ENCODE measurements at regions not wholly inside any gene's neighbourhood (a gene's known extent, or its start where the extent isn't known, plus 50 kb on each side); places are given as distances from the start of the nearest gene placed in this dataset.
"Not testable (repeated sequence)": the region's sequence is repeated elsewhere in the genome, so short reads cannot be mapped to it uniquely, and the experiment has no call there.

- DNase-seq (ENCODE audit: low read depth, low spot score), result no peak
These were observed 952.7 kb downstream of the TDRD15 start for GRCh38 chr2:22076454-22076853.

- no peak for DNase-seq (ENCODE audit: low read depth, low spot score)
These were observed 954.9 kb downstream of the TDRD15 start for GRCh38 chr2:22078701-22079100.

GRCh38 chr2:22079583-22079982 is 955.8 kb downstream of the TDRD15 start:
- no peak for DNase-seq (ENCODE audit: low read depth, low spot score)

- DNase-seq (ENCODE audit: low read depth, low spot score), result no peak
These were observed 963.0 kb downstream of the TDRD15 start for GRCh38 chr2:22086726-22087125.

- not testable (repeated sequence) for DNase-seq (ENCODE audit: low read depth, low spot score)
These were observed 979.8 kb downstream of the TDRD15 start for GRCh38 chr2:22103617-22104016.

GRCh38 chr2:22110244-22110651 is 986.5 kb downstream of the TDRD15 start:
- no peak for DNase-seq (ENCODE audit: low read depth, low spot score)

GRCh38 chr2:22124003-22124402 is 1000.2 kb downstream of the TDRD15 start:
- DNase-seq (ENCODE audit: low read depth, low spot score), result no peak

GRCh38 chr2:22126106-22126505 is 1002.3 kb downstream of the TDRD15 start:
- no peak for DNase-seq (ENCODE audit: low read depth, low spot score)

GRCh38 chr2:22126978-22127377 is 1003.2 kb downstream of the TDRD15 start:
- no peak for DNase-seq (ENCODE audit: low read depth, low spot score)

GRCh38 chr2:22134421-22134820 is 1010.7 kb downstream of the TDRD15 start:
- DNase-seq (ENCODE audit: low read depth, low spot score), result no peak

- no peak for DNase-seq (ENCODE audit: low read depth, low spot score)
These were observed 1012.7 kb downstream of the TDRD15 start for GRCh38 chr2:22136446-22136845.

GRCh38 chr2:22143840-22144239 is 1020.1 kb downstream of the TDRD15 start:
- DNase-seq (ENCODE audit: low read depth, low spot score), result no peak

GRCh38 chr2:22153931-22154613 is 1030.3 kb downstream of the TDRD15 start:
- DNase-seq (ENCODE audit: low read depth, low spot score), result no peak

GRCh38 chr2:22156661-22157060 is 1032.9 kb downstream of the TDRD15 start:
- DNase-seq (ENCODE audit: low read depth, low spot score), result not testable (repeated sequence)

GRCh38 chr2:22167256-22167655 is 1043.5 kb downstream of the TDRD15 start:
- DNase-seq (ENCODE audit: low read depth, low spot score), result no peak

- no peak for DNase-seq (ENCODE audit: low read depth, low spot score)
These were observed 1051.2 kb downstream of the TDRD15 start for GRCh38 chr2:22175003-22175402.

GRCh38 chr2:22185251-22185650 is 1061.5 kb downstream of the TDRD15 start:
- no peak for DNase-seq (ENCODE audit: low read depth, low spot score)

GRCh38 chr2:22186261-22186828 is 1062.6 kb downstream of the TDRD15 start:
- DNase-seq (ENCODE audit: low read depth, low spot score), result not testable (repeated sequence)

- DNase-seq (ENCODE audit: low read depth, low spot score), result no peak
These were observed 1066.2 kb downstream of the TDRD15 start for GRCh38 chr2:22189893-22190480.

GRCh38 chr2:22194218-22194617 is 1070.5 kb downstream of the TDRD15 start:
- no peak for DNase-seq (ENCODE audit: low read depth, low spot score)

- DNase-seq (ENCODE audit: low read depth, low spot score), result no peak
These were observed 1073.0 kb downstream of the TDRD15 start for GRCh38 chr2:22196806-22197205.

- DNase-seq (ENCODE audit: low read depth, low spot score), result no peak
These were observed 1074.9 kb downstream of the TDRD15 start for GRCh38 chr2:22198381-22199283.
